ENCODE measurements at regions not wholly inside any gene's neighbourhood (a gene's known extent, or its start where the extent isn't known, plus 50 kb on each side); places are given as distances from the start of the nearest gene placed in this dataset.

- TF ChIP-seq USF1 (IDR thresholded peaks at IDR 0.05) (no peak), FOXM1 (IDR thresholded peaks at IDR 0.05; ENCODE audit: borderline replicate concordance, low read depth) (no peak), CEBPB (IDR thresholded peaks at IDR 0.05) (no peak), RAD21 (IDR thresholded peaks at IDR 0.05; ENCODE audit: low read depth) (no peak), REST (IDR thresholded peaks at IDR 0.05; ENCODE audit: low read depth) (no peak), NFIC (IDR thresholded peaks at IDR 0.05) (no peak), TEAD4 (IDR thresholded peaks at IDR 0.05) (no peak), YY1 (IDR thresholded peaks at IDR 0.05; ENCODE audit: low read depth) (no peak), MAX (IDR thresholded peaks at IDR 0.05) (no peak), EP300 (IDR thresholded peaks at IDR 0.05; ENCODE audit: borderline replicate concordance) (no peak), EGR1 (IDR thresholded peaks at IDR 0.05) (no peak), TAF1 (IDR thresholded peaks at IDR 0.05; ENCODE audit: low read depth) (no peak), TCF12 (IDR thresholded peaks at IDR 0.05; ENCODE audit: low read depth) (no peak)
Measured at GRCh38 chr16:5801396-5801795, 703.8 kb upstream of the EEF2KMT start.

Measured in Ishikawa (cell line).